H1 (cell line): ENCODE measurements at regions not wholly inside any gene's neighbourhood (a gene's known extent, or its start where the extent isn't known, plus 50 kb on each side); places are given as distances from the start of the nearest gene placed in this dataset.

ENCODE experiments used
- CTCF ChIA-PET: fragments of 300-600 bp; sonication (Branson Sonifier 250); formaldehyde crosslinking; loops from one replicate; lab custom pipeline; 2021; ENCODE audit not compliant: partially characterized antibody; lab: Charles Lee
- POLR2A ChIA-PET: fragments of 300-600 bp; sonication (Branson Sonifier 250); formaldehyde crosslinking; loops from one replicate; lab custom pipeline; 2021; ENCODE audit warnings: inconsistent platforms; ENCODE audit not compliant: partially characterized antibody; lab: Charles Lee
- DNase-seq, 2 experiments: peaks; one replicate each; pipeline versions ENCODE4 v3.0.0 to v3.0.0-alpha.2; 2010 to 2022; ENCODE audit warnings: low spot score in 2 of 2, low read depth in 1 of 2, mixed read lengths in 1 of 2
- FAIRE-seq: peaks from 2 replicates; lab custom pipeline; 2011; peaks lifted over from hg19 to GRCh38; lab: Jason Lieb, UNC
- H2AFZ ChIP-seq: 2 replicates; pipeline ENCODE4 v1.8.1; 2012; ENCODE audit warnings: low read length, inconsistent platforms
- H2AK5ac ChIP-seq: 2 replicates; pipeline ENCODE4 v1.6.1; 2013; ENCODE audit warnings: low read depth, low read length
- H2BK120ac ChIP-seq: replicated peaks from 2 replicates; pipeline ENCODE3; 2013; ENCODE audit warnings: low read depth, low read length, inconsistent platforms
- H2BK12ac ChIP-seq: 2 replicates; pipeline ENCODE4 v1.6.1; 2013; ENCODE audit warnings: low read depth, low read length
- H2BK15ac ChIP-seq: 2 replicates; pipeline ENCODE4 v1.6.1; 2013; ENCODE audit warnings: low read length
- H2BK20ac ChIP-seq: 2 replicates; pipeline ENCODE4 v1.6.1; 2013; ENCODE audit warnings: low read length
- H2BK5ac ChIP-seq: 2 replicates; pipeline ENCODE4 v1.6.1; 2013; ENCODE audit warnings: low read depth, low read length
- H3K14ac ChIP-seq: 2 replicates; pipeline ENCODE4 v1.6.1; 2013; ENCODE audit warnings: inconsistent platforms; ENCODE audit not compliant: insufficient read length
- H3K18ac ChIP-seq: 2 replicates; pipeline ENCODE4 v1.6.1; 2013; ENCODE audit warnings: low read length; ENCODE audit errors: extremely low read depth
- H3K23ac ChIP-seq: 2 replicates; pipeline ENCODE4 v1.6.1; 2013; ENCODE audit warnings: inconsistent platforms; ENCODE audit not compliant: insufficient read length
- H3K23me2 ChIP-seq: 2 replicates; pipeline ENCODE4 v1.6.1; 2013; ENCODE audit warnings: low read depth, low read length
- H3K27ac ChIP-seq: 2 replicates; pipeline ENCODE4 v1.6.1; 2011; ENCODE audit warnings: low read depth, low read length, inconsistent platforms
- H3K27me3 ChIP-seq, 4 experiments: replicated peaks in 1 of 4; 1 replicate in 1 of 4; 2 replicates in 3 of 4; pipeline versions ENCODE4 v1.6.1 to v1.8.1; 2011 to 2013; ENCODE audit warnings: low read length in 3 of 4, mild to moderate bottlenecking in 3 of 4, inconsistent platforms in 2 of 4, mixed read lengths in 2 of 4, moderate library complexity in 1 of 4; ENCODE audit not compliant: control insufficient read depth in 3 of 4, insufficient read depth in 3 of 4; ENCODE audit errors: extremely low read depth in 1 of 4
- H3K36me3 ChIP-seq, 4 experiments: 2 replicates each; pipeline versions ENCODE4 v1.6.1 to v1.8.1; 2011 to 2013; ENCODE audit warnings: mild to moderate bottlenecking in 4 of 4, low read length in 3 of 4, moderate library complexity in 2 of 4, control low read depth in 1 of 4, inconsistent platforms in 1 of 4; ENCODE audit not compliant: insufficient read depth in 4 of 4, control insufficient read depth in 2 of 4
- H3K4ac ChIP-seq: replicated peaks from 2 replicates; pipeline ENCODE3; 2013; ENCODE audit warnings: low read length, low read depth, mixed read lengths, inconsistent platforms; ENCODE audit not compliant: insufficient read length
- H3K4me1 ChIP-seq, 4 experiments: replicated peaks in 1 of 4; 1 replicate in 1 of 4; 2 replicates in 3 of 4; pipeline versions ENCODE4 v1.6.1 to v1.8.1; 2011 to 2013; ENCODE audit warnings: low read length in 3 of 4, inconsistent platforms in 2 of 4, mixed read lengths in 1 of 4; ENCODE audit not compliant: insufficient read depth in 4 of 4, control insufficient read depth in 3 of 4
- H3K4me2 ChIP-seq, 2 experiments: 2 replicates each; pipeline versions ENCODE4 v1.6.1 to v1.8.1; 2011 to 2013; ENCODE audit warnings: low read depth in 2 of 2, low read length in 2 of 2, control low read depth in 1 of 2, inconsistent platforms in 1 of 2, mild to moderate bottlenecking in 1 of 2; ENCODE audit not compliant: insufficient read depth in 1 of 2
- H3K4me3 ChIP-seq, 4 experiments: fragments of 200-600, 300-600 bp in 1 of 4; sonication (generic), shearing (Covaris generic), sonication (Bioruptor Twin) in 1 of 4; 2 replicates each; pipeline versions ENCODE4 v1.5.1 to v1.8.1; 2011 to 2016; ENCODE audit warnings: low read length in 4 of 4, low read depth in 3 of 4, control low read depth in 2 of 4, inconsistent platforms in 2 of 4, mild to moderate bottlenecking in 2 of 4, mixed read lengths in 1 of 4, moderate library complexity in 1 of 4; ENCODE audit not compliant: insufficient read depth in 2 of 4; ENCODE audit errors: extremely low read depth in 1 of 4
- H3K56ac ChIP-seq: replicated peaks from 2 replicates; pipeline ENCODE3; 2013; ENCODE audit warnings: low read depth, mild to moderate bottlenecking, mixed read lengths, low read length, inconsistent platforms; ENCODE audit not compliant: insufficient read length
- H3K79me1 ChIP-seq: 2 replicates; pipeline ENCODE4 v1.6.1; 2013; ENCODE audit warnings: low read depth, low read length, control low read depth
- H3K79me2 ChIP-seq, 2 experiments: 2 replicates each; pipeline versions ENCODE4 v1.6.1 to v1.8.1; 2012 to 2013; ENCODE audit warnings: low read length in 2 of 2, mild to moderate bottlenecking in 2 of 2, inconsistent platforms in 1 of 2; ENCODE audit not compliant: insufficient read depth in 2 of 2, control insufficient read depth in 1 of 2
- H3K9ac ChIP-seq, 4 experiments: replicated peaks in 1 of 4; 1 replicate in 1 of 4; 2 replicates in 3 of 4; pipeline versions ENCODE4 v1.6.1 to v1.8.1; 2011 to 2013; ENCODE audit warnings: low read depth in 3 of 4, low read length in 3 of 4, control low read depth in 2 of 4, mild to moderate bottlenecking in 2 of 4, moderate library complexity in 2 of 4, inconsistent platforms in 1 of 4; ENCODE audit errors: extremely low read depth in 1 of 4
- H3K9me3 ChIP-seq, 2 experiments: 2 replicates each; pipeline versions ENCODE4 v1.6.1 to v1.8.1; 2012 to 2013; ENCODE audit warnings: mild to moderate bottlenecking in 2 of 2, moderate library complexity in 2 of 2, control low read depth in 1 of 2, inconsistent platforms in 1 of 2, low read depth in 1 of 2, low read length in 1 of 2, mixed read lengths in 1 of 2; ENCODE audit not compliant: insufficient read depth in 2 of 2
- H4K20me1 ChIP-seq, 2 experiments: replicated peaks in 1 of 2; 2 replicates each; pipeline versions ENCODE3 to v1.8.1; 2011 to 2013; ENCODE audit warnings: inconsistent platforms in 2 of 2, low read length in 2 of 2, mild to moderate bottlenecking in 1 of 2; ENCODE audit not compliant: insufficient read depth in 2 of 2, control insufficient read depth in 1 of 2
- H4K5ac ChIP-seq: 2 replicates; pipeline ENCODE4 v1.6.1; 2013; ENCODE audit warnings: low read length, low read depth, mixed read lengths, inconsistent platforms; ENCODE audit not compliant: insufficient read length
- H4K8ac ChIP-seq: 2 replicates; pipeline ENCODE4 v1.8.0; 2013; ENCODE audit warnings: mild to moderate bottlenecking, moderate library complexity, low read length, inconsistent platforms; ENCODE audit not compliant: insufficient read depth; ENCODE audit errors: extremely low read depth
- H4K91ac ChIP-seq: replicated peaks from 2 replicates; pipeline ENCODE3; 2013; ENCODE audit warnings: low read length, mixed read lengths, inconsistent platforms; ENCODE audit not compliant: insufficient read length
- BACH1 ChIP-seq: IDR thresholded peaks from 2 replicates; pipeline ENCODE4 v1.6.1; 2012; ENCODE audit warnings: low read length, improper control_type of control experiment
- BCL11A ChIP-seq, 2 experiments: IDR thresholded peaks; one replicate each; pipeline ENCODE4 v1.6.1; 2011; ENCODE audit warnings: low read depth in 2 of 2, low read length in 2 of 2, mild to moderate bottlenecking in 2 of 2
- MAFK ChIP-seq: IDR thresholded peaks from 2 replicates; pipeline ENCODE4 v1.6.1; 2012; ENCODE audit warnings: low read depth, mild to moderate bottlenecking, improper control_type of control experiment, low read length
- RNF2 ChIP-seq: fragments of 200-900, 300-1000 bp; sonication (generic); IDR thresholded peaks from 2 replicates; pipeline ENCODE4 v1.7.1; 2016; ENCODE audit warnings: borderline replicate concordance, low read depth, mild to moderate bottlenecking, antibody characterized with exemption, low read length; ENCODE audit not compliant: poor library complexity, severe bottlenecking; ENCODE audit errors: missing control alignments
- SAP30 ChIP-seq: fragments of 300-600 bp; sonication (generic); IDR thresholded peaks from 2 replicates; pipeline ENCODE4 v1.7.1; 2012; ENCODE audit warnings: low read length, moderate library complexity, mild to moderate bottlenecking, inconsistent platforms; ENCODE audit not compliant: insufficient read depth, insufficient replicate concordance
- SP1 ChIP-seq: IDR thresholded peaks from 2 replicates; pipeline ENCODE4 v1.6.1; 2011; ENCODE audit warnings: low read depth, low read length
- WGBS, 2 experiments: shearing (Covaris generic) in 1 of 2; methylation state at CpG; one replicate each; pipeline versions ENCODE4 v1.1.6 to v1.1.7; 2013 to 2015; ENCODE audit warnings: low lambda C conversion rate in 2 of 2, mixed read lengths in 2 of 2, inconsistent platforms in 1 of 2, low coverage in 1 of 2, missing lambda C conversion rate in 1 of 2; ENCODE audit not compliant: insufficient replicate concordance in 2 of 2, insufficient coverage in 1 of 2, insufficient read length in 1 of 2; ENCODE audit errors: extremely low coverage in 1 of 2, missing lambda C conversion rate in 1 of 2; 5-methylcytosine and 5-hydroxymethylcytosine counted together

GRCh38 chr4:84231539-84232055 lies 267.5 kb downstream of the NKX6-1 start:
- no peak overlapping the region for H3K4ac ChIP-seq
- DNase-seq, result no peak
- no peak overlapping the region for H2AK5ac ChIP-seq
- no peak for TF ChIP-seq SP1
- no peak for TF ChIP-seq SAP30
- no peak for TF ChIP-seq MAFK
- no peak for TF ChIP-seq BACH1
- no peak for TF ChIP-seq RNF2
- no peak for TF ChIP-seq BCL11A (IDR thresholded peaks at IDR 0.05; ENCODE audit: low read depth in 2 of 2, low read length in 2 of 2)

More at GRCh38 chr4:84231539-84232055, 267.5 kb downstream of the NKX6-1 start:
- ChIA-PET CTCF (interaction anchor here (1.5 to 4.8 kb wide), 2 partner anchors 13 to 252 kb away, joined by 3 to 21 read pairs; no protein-coding TSS in a partner anchor), POLR2A (no interaction called here)
- 73% methylated on average over 2 of the region's 2 CpGs; no CpG with 5 or more reads in 1 of the 2 experiments for WGBS, 2 experiments
- no peak overlapping the region for H2AFZ ChIP-seq
- no peaks in the 10 kb centered on the region for H4K20me1 ChIP-seq
- no peak overlapping the region for H2BK120ac ChIP-seq
- H3K14ac ChIP-seq, result no peak overlapping the region
- no peaks in the 10 kb centered on the region for H3K79me2 ChIP-seq
- no peak overlapping the region for H4K5ac ChIP-seq
- H2BK20ac ChIP-seq, result no peak overlapping the region
- H3K27ac ChIP-seq, result no peak overlapping the region
- no peak overlapping the region for H4K91ac ChIP-seq
- H2BK12ac ChIP-seq, result no peak overlapping the region
- FAIRE-seq, result no peak
- H3K4me2 ChIP-seq, result no peak overlapping the region
- H3K23ac ChIP-seq, result no peak overlapping the region
- no peaks in the 10 kb centered on the region for H3K4me1 ChIP-seq
- H3K23me2 ChIP-seq, result no peaks in the 10 kb centered on the region
- H3K4me3 ChIP-seq, result no peak overlapping the region
- no peaks in the 10 kb centered on the region for H3K9me3 ChIP-seq
- no peak overlapping the region for H3K9ac ChIP-seq
- H4K8ac ChIP-seq, result no peak overlapping the region
- H3K79me1 ChIP-seq, result no peaks in the 10 kb centered on the region
- H2BK5ac ChIP-seq, result no peak overlapping the region
- H3K27me3 ChIP-seq, result no peaks in the 10 kb centered on the region
- no peaks in the 10 kb centered on the region for H3K36me3 ChIP-seq
- no peak overlapping the region for H3K56ac ChIP-seq
- no peak overlapping the region for H2BK15ac ChIP-seq
- no peak overlapping the region for H3K18ac ChIP-seq
